HTR-8/SVneo (cell line): ENCODE measurements at regions not wholly inside any gene's neighbourhood (a gene's known extent, or its start where the extent isn't known, plus 50 kb on each side); places are given as distances from the start of the nearest gene placed in this dataset.

Source experiments
- DNase-seq: peaks from one replicate; pipeline ENCODE4 v3.0.0; 2011; ENCODE audit warnings: low spot score, mixed read lengths; ENCODE audit not compliant: insufficient read length
- FAIRE-seq: peaks from 2 replicates; lab custom pipeline; 2011; peaks lifted over from hg19 to GRCh38; lab: Jason Lieb, UNC

DNA sequence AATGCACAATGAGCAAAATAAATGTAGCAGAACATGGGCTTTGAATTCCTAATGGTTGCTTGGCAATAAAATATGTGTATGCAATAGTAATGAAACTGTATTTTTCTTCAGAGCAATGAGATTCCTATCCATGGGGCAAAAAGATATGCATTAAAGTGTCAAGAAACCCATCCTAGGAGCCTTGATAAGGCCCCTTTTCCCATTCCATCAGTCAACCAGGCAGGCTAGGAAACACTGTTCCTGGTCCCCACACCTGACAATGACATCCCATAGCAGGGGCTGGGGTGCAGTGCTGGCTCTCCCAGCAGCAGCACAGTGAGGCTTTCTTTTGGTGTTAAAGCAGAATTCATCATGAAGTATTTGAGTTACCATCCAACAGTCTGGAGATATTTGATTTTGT, 113.3 kb upstream of the AGTR1 start:
- FAIRE-seq (no peak), DNase-seq (no peak)

DNA sequence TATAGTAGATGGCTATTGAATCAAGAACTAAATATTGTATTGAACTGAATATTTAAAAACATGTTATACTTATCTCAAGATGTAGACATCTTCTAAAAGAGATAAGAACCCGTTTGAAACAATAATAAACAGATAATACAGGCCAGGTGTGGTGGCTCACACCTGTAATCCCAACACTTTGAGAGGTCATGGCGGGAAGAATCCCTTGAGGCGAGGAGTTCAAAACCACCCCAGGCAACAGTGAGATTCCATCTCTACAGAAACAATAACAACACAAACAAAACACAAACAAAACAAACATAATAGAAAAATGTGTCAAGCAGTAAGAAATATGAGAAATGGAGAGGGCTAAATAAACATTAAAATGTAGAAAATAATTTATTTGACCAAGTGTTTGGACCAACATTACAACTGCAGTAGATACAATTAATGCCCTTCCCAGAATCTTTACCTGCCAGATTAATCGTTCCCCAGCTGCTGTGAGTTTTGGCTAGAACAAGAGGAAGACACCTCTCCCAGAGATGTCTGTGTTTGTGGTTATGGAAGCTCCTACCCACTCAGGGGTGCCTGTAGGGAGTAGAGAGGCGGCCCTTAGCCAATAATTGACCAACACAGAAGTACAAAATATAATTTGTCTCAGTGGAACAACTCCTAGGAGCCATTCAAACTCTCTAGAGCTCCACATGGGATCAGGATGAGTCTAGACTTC, 111.9 kb upstream of the AGTR1 start:
- FAIRE-seq: no peak
- no peak for DNase-seq

DNA sequence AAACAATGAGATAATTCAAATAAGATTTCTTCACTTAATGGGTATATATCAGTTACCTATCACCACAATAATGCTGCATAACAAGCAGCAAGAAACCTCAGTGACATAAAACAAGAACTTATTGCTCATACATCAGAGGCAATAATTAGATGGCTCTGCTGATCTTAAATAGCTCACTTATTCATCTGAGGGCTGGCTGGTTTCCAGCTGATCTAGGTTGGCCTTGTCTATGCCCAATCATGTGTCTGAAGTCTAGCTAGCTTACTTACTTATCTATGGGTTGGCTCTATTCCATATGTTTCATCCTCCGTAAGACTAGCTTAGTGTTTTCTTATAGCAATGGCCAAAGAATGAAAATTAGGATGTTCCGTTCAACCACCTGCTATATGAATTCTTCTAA, 109.4 kb upstream of the AGTR1 start:
- FAIRE-seq: no peak
- DNase-seq: no peak

DNA sequence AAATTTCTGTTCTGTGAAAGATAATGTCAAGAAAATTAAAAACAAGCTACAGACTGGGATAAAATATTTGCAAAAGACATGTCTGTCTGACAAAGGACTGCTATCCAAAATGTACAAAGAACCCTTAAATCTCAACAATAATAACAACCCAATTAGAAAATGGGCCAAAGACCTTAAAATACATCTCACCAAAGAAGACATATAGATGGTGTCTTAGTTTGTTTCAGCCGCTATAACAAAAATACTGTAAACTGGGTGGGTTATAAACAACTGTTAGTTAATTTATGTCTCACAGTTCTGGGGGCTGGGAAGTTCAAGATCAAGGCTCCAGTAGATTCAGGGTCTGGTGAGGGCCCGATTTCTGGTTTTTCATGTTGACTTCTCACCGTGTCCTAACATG, 106.2 kb upstream of the AGTR1 start:
- DNase-seq (no peak), FAIRE-seq (no peak)

DNA sequence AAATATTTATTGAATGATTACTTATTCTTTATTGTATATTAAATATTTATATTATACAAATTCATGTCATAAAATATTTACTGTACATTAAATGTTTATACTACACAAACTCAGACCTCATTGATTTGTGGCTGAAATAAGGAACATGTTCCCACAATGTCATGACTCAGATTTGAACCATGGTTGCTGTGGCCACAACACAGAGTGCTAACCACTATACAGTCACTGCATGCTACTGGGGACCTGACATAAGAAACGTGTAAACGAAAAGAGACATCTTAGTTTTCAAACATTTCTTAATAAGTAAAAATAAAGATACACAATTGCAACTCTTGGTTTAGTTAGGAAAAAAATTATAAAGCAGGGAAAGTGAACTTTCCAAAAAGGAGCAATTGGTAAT, 99.1 kb upstream of the AGTR1 start:
- FAIRE-seq (no peak), DNase-seq (no peak)

DNA sequence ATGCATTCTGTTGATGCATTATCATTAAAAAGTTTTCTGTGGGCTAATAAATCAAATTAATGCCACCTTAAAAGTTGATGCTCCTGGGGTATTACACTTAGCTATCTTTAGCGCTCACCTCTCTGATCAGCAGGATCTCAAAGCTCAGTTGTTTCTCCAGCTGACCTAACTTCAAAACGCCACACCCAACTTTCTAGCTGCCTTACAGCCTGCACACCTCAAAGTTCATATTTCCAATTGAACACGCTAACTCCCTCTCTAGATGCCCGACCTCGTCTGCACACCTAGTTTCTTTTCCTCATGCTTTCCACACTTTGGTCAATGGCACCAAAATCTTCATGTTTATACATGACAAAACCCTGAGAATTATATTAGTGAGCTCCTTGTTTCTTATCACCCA, 98.2 kb upstream of the AGTR1 start:
- no peak for FAIRE-seq
- no peak for DNase-seq

DNA sequence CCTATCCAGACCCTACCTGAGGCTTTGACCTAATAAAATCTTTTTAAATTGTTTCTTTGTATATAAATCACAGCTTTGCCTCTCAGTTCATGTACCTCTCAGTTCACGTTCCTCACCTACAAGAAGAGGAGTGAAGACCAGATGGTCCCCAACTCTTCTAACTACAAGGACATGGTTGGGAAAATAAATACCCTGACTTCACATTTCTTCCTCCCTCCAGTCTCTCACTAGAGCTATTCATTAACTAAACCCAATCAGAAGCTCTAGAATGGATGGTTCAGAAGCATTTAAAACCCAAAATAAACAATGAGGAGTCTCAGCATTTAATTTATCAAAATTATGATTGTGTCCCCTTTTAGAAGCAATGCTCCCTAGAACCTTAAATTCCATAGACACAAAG, 97.3 kb upstream of the AGTR1 start:
- no peak for FAIRE-seq
- no peak for DNase-seq

DNA sequence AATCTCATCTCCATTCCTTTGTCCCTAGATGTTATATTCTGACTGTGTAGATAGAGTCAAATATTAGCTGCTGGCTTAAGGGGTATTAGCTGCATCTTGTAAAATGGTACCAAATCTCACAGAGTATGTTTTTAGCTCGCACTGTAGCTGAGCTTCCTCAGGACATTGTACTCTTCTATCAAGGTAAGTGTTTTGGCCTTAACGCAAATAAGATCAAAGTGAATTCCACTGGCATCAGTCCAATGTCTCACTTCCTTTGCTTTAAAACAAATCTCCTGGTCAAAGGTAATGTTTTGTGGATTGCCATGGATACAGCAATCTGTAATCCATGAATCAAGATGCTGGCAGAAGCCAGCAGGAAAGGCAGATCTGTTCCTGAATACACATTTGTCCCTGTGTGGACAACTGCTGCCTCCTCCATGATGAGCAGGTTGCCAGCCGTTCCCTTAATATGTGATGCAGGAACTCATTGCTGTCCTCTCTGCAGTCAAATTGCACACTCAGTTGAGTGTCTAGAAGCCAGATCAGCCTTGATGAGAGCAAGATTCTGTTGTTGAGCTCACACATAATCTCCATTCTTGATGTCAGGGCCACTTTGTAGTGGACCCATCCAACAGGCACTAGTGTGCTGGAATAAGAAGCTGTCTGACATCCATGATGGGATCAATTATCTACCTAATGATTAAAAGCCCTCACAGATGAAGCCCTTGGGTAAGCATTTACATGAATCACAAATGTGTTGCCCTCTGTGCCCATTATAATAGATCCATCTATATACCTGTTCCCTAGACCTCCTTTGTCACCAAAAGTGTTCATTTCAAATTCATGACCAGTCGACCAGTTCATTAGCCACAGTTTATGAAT, 96.6 kb upstream of the AGTR1 start:
- no peak for FAIRE-seq

DNA sequence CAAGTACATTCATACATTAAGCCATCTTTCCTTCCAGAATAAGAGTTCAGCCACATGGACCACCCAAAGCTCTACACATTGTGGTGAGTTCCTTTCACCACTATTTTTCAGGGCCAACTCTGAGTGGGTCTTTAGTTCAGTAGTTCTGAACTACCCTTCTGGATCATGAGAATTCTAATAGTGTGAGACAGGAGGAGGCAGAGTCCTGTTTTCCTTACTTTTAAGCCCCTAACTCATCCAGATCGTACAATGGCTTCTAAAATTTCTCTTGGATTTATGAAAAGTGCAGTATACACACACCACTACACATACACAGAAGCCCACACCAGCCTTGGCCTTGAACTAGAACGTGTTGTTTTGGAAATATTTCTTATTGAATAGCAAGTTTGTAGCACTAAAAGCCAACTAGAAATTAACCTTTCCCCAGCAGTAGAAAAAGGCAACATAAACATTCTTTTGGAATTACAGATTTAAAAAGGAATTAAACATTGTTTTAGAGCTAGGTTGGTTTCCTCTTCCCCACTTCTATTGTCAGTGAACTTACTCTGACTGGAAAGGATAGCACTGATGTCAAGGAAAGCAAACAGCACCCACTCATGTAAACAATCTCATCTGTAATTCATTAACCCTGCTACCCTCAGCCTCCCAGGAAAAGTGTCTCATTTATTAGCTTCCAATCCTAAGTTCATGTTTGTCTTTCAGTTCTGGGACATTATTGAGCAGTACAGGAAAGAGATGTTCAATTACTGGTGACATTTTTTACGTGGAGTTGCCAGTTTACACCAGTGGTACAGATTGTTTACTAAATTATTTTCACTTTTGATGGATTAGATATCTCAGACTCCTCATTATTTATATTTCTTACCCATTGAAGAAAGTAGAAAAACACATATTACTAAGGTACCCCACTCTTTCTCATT, 95.7 kb upstream of the AGTR1 start:
- no peak for DNase-seq
- no peak for FAIRE-seq

More for the DNA sequence above, 96.6 kb upstream of the AGTR1 start:
- DNase-seq: no peak

DNA sequence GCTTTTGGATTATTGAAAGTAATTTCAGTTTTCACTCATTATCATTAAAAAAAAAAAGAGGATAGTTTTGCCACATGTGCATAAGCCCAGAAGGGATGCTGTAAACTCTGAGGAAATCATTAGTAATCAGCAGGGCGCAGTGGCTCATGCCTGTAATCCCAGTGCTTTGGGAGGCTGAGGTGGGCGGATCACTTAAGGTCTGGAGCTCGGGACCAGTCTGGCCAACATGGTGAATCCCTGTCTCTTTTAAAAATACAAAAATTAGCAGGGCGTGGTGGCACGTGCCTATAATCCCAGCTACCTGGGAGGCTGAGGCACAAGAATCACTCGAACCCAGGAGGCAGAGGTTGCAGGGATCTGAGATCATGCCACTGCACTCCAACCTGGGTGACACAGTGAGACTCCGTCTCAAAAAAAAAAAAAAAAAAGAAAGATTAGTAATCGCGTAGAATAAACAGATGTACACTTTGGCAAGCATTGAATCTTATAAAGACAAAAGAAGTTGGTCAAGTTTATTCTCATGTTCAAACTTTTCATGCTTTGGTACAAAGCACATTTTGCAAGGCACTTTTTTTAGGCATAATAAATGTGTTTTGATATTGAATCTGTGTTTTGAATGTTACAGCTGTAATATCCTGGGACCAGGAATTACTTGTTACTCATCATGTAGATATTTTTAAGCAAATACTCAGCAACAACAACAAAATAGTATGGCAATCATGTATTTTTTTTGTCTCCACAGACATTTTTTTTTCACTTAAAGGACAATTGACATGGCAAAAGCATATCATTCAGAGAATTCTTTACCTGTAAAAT, 93.2 kb upstream of the AGTR1 start:
- DNase-seq: no peak
- FAIRE-seq: no peak

DNA sequence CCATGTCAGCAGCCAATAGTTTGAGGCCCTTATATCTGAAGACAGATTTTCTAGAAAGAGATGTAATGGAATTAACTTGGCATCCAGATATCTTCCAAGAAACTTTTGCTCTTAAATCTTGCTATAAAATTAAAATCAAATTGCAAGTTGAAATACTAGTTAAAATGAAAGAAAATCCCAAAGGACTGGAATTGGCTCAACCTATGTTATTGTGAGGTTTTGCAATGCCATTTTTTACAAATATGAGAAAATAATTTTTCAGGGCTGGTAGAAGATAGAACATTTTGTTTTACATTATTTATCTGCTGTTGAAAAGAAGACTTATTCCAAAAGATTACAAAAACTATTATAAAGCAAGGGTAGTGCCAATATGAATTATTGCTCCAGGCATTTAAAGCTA, 92.2 kb upstream of the AGTR1 start:
- DNase-seq: no peak
- no peak for FAIRE-seq

DNA sequence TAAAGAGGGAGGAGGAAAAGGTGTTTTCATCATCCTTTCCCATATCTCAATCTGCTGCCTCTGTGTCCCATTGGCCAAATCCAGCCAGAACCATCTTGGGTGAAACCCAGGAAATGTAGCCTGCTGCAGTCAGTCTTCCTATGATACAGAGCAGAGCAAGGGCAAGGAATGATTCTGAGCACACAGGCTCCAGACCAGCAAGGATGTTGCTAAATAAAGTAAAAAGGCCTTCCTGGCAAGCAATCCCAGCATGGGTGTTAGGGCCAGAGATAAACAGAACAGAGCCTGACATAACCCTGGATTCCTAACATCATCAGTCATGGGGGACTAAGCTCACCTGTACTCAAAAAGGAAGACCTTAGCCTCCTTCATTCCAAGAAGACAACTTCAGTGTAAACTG, 90.7 kb upstream of the AGTR1 start:
- FAIRE-seq (no peak), DNase-seq (no peak)

DNA sequence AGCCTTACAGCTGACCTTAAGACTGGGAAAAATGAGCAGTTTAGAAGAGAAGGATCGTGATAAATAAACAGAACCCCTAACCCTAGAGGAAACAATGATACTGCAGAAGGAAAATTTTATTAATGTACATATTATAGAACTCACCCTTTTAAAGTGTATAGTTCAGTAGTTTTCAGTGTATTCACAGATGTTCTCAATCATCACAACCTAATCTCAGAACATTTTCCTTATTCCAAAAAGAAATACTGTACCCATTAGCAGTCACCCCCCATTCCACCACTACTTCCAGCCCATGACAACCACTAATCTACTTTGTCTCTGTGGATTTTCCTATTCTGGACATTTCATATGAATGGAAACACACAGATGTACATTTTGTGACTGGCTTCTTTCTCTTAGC, 90.2 kb upstream of the AGTR1 start:
- FAIRE-seq: no peak
- no peak for DNase-seq

DNA sequence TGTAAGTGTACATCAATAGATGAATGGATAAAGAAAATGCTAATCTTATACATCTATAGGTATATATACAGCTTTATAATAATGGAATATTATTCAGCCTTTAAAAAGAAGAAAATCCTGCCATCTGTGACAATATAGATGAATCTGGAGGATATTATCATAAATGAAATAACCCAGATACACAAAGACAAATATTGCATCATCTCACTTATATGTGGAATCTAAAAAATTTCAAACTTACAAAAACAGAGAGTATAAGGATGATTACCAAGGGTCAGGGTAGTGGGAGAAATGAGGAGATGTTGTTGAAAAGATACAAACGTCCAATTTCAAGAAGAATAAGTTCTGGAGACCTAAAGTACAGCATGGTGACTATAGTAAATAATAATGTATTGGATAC, 85.4 kb upstream of the AGTR1 start:
- no peak for FAIRE-seq
- DNase-seq: no peak

DNA sequence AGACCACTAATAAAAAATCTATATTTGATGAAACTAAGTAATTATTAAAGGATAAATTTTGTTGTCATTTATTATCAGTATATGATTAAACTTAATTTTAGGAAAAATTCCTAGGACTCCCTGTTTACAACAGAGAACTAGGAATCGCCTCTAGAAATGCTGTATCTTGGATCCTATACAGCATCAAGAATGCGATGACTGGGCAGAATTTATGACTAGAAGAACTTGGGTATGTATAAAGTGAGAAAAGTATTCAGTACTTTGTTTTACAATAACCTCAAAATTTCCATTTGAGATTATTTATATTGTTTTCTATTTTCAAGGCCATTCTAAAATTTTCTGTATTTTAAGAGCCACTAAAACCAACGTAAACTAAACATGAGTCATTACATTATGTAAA, 82.3 kb upstream of the AGTR1 start:
- no peak for DNase-seq
- no peak for FAIRE-seq

DNA sequence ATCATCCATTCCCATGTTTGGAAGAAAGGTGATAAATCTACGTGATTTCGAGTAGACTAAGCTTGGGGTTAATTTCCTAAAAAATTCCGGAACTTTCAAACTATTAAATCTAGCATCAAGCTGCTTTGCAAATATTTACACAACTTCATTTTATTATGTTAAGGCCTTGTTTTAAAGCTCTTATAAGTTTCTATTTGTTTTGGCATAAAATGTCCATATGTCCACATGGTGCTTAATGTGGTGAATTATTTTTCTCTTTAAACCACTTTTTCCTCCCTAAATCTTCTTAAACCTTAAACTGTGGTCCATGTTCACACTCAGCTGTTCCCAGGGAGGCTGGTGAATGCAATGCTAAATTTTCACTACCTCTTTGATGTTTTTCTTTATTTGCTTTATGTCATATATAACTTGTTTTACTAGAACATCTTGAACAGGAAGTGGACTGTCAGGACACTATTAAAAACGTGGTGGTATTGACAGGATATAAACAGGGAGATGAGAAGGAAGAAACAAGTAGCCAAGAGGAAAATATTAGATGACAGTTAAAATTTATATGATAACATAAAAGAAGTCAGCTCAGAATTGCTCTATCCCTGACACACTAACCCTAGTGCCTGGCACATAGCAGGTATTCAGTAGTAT, 72.5 kb upstream of the AGTR1 start:
- DNase-seq (no peak), FAIRE-seq (no peak)

DNA sequence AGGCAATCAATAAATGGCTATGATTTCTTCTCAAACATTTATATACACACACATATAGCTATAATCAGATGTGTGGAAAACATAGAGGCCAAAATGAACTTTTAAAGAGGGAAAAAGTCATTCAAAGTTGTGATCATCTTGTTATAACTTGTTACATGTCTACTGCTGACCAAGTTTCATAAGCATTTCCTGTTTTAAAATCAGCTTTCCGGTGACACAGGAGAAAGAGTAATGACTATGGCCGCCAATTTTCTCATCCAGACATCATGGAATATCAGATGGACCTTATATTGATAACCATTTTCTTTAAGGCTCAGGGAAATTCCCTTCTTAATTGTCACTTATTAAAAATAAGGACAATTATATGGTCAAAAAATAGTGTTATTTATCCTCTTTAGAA, 71.7 kb upstream of the AGTR1 start:
- no peak for DNase-seq
- FAIRE-seq: no peak

DNA sequence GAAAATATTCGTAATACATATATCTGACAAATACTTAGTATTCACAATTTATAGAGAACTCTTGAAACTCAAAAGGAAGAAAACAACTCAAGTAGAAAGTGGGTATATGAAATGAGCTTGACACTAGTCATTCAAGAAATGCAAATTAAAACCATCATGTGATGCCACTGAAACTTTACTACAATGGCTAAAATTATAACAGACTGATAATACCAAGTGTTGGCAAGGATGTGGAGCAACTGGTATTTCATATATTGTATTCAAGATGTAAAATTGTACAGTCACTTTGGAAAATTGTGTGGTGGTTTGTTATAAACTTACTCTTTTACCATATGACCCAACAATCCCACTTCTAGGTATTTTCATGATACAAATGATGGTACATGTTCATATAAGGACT, 68.7 kb upstream of the AGTR1 start:
- no peak for DNase-seq
- no peak for FAIRE-seq

DNA sequence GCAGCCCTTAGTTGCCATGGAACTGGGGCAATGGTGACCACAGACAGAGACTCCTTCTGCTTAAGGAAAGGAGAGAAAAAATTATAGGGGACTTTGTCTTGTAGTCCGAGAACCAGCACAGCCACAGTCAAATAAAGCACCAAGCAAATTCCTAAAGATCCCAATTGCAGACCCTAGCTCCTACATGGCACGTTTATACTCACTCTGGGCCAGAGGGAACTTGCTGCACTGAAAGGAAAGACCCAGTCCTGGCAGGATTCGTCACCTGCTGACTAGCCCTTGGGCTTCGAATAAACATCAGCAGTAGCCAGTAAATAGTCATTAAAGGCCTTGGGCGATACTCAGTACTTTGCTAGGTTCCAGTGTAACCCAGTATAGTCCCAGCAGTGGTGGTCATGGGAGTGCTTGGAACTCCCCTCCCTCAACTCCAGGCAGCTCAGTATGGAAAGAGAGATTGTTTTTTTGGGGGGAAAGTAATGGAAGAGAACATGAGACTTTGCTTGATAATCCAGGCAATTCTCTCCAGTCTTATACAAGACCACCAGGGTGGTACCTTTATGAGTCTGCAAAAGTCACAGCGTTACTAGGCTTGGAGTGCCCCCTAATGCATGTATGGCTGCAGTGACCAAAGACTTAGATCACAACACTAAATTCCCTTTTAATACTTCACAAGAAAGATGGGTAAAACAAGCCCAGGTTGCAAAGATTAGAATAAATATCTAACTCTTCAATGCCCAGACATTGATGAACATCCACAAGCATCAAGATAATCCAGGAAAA, 66.4 kb upstream of the AGTR1 start:
- no peak for FAIRE-seq

More for the DNA sequence above, 66.4 kb upstream of the AGTR1 start:
- no peak for DNase-seq
